ENCODE measurements at regions not wholly inside any gene's neighbourhood (a gene's known extent, or its start where the extent isn't known, plus 50 kb on each side); places are given as distances from the start of the nearest gene placed in this dataset.
A peak's percentile ranks its signal among the peaks of the same experiment; 100 is the strongest.

DNA sequence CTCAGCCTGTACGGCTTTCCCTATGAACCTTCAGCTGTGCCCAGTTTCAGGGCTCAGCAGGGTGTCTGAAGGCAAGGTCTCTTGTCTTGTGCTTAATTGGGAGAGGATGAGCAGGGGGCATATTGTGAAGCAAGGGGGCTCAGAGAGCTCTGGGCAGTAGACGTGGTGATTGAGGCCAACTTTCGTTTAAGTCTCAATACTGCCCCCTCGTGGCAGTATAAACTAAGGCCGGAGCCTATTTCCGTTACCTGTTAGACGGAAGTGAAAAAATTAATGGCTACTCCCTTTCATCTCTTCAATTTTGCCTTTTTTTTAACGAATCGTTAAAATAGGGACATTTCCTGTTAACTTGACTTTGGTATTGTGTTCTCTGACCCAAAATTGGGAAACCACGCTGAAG lies 193.4 kb downstream of the TDRD15 start:
- TF ChIP-seq, protein P1, sequence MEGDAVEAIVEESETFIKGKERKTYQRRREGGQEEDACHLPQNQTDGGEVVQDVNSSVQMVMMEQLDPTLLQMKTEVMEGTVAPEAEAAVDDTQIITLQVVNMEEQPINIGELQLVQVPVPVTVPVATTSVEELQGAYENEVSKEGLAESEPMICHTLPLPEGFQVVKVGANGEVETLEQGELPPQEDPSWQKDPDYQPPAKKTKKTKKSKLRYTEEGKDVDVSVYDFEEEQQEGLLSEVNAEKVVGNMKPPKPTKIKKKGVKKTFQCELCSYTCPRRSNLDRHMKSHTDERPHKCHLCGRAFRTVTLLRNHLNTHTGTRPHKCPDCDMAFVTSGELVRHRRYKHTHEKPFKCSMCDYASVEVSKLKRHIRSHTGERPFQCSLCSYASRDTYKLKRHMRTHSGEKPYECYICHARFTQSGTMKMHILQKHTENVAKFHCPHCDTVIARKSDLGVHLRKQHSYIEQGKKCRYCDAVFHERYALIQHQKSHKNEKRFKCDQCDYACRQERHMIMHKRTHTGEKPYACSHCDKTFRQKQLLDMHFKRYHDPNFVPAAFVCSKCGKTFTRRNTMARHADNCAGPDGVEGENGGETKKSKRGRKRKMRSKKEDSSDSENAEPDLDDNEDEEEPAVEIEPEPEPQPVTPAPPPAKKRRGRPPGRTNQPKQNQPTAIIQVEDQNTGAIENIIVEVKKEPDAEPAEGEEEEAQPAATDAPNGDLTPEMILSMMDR (IDR thresholded peaks at IDR 0.05): peak in 3 of 4 experiments; percentile 31 to 58 (median 40)
- TF ChIP-seq POLR2A (IDR thresholded peaks at IDR 0.05) (no peak), POLR2AphosphoS5 (IDR thresholded peaks at IDR 0.05) (no peak)
